Right hindlimb (tissue), 1 donor: ENCODE measurements at regions not wholly inside any gene's neighbourhood (a gene's known extent, or its start where the extent isn't known, plus 50 kb on each side); places are given as distances from the start of the nearest gene placed in this dataset.
"Not testable (repeated sequence)": the region's sequence is repeated elsewhere in the genome, so short reads cannot be mapped to it uniquely, and the experiment has no call there.

Experiments
- DNase-seq: peaks from one replicate; pipeline ENCODE4 v3.0.0-alpha.2; 2018

DNA sequence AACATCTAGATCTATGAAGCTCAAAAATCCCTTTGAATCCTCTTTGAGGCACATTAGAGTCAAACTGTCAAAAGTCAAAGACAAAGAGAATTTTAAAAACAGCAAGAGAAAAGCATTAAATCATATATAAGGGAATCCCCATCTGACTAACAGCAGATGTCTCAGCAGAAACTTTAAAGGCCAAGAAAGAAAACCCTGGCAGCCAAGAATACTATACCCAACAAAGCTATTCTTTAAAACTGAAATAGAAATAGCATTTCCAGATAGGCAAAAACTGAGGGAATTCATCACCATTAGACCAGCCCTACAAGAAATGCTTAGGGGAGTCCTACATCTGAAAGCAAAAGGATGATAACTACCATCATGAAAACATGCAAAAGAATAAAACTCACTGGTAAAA, 211.2 kb upstream of the PDZRN3 start:
- no peak for DNase-seq

DNA sequence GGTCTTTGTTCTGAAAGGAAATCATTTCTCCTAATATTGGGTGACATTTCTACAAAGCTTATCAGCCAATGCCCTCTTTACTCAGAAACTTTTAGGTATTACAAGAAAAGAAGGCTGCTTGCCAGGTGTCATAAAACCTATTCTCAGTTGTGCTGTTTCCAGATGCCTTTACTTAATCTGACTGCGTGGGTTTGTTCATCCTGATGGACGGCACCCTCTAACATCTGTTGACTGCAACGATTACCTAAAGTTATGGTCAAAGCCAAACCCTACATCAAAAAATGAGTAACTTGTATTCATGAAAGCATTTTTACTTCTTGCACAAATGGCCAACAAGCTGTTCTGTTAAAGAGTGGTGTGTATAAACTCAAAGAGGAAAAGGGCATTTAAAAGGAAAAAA, 207.7 kb upstream of the PDZRN3 start:
- no peak for DNase-seq

DNA sequence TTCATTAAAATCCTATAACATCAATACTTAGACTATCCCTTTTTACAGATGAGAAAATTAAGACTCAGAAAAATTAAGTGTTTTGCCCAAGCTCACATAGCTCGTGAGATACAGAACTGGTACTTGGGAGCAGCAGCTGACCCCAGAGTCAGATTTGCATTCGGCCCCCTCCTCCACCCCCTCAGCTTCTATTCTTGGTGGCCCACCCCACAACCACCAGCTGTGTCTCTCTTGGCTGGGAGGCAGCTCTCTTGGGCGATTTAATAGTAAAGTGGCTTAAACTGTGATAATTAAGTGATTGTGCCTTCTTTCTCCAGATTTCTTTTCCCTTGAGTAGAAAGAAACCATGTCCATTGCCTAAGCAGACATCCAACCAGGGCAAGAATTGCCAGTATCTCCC, 203.6 kb upstream of the PDZRN3 start:
- DNase-seq: no peak

DNA sequence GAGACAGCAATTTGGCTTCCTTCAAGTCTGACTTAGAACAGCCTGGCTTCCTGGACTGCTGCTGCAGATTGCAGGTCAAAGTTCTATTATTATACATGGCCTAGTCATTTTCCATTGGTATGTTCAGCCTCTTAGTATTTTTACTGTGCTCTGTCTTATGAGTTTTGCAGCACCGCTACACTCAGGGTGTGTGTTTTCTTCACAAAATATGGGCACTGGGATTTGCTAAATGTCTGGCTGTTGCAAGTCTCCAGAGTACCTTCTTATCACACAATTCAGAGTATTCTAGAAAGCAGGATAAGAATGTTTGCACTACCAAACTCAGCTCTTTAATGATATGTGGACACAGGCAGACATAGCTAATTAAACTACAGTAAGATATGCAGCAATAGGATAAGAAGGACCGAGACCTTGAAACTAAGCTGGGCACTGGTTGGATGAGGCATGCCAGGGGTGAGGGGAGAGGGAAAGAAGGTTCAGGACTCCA, 203.0 kb upstream of the PDZRN3 start:
- no peak for DNase-seq

DNA sequence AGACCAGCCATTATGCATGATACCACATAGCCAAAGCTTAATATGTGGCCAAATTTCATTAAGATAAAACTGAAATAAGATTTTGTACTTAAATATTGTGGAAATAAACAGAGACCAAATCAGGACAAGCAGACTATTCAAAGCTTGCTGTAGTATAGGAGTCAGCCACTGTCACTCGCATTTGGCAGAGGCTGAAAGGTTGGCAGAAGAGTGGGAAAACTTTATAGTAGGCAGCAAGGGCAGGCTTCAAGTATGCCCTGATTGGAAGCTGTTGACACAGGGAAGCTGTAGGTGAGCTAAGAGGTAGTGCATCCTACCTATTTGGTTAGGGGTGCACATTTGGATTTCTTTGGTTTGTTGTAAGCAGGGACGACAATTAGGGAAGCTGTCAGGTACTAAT, 202.5 kb upstream of the PDZRN3 start:
- no peak for DNase-seq

DNA sequence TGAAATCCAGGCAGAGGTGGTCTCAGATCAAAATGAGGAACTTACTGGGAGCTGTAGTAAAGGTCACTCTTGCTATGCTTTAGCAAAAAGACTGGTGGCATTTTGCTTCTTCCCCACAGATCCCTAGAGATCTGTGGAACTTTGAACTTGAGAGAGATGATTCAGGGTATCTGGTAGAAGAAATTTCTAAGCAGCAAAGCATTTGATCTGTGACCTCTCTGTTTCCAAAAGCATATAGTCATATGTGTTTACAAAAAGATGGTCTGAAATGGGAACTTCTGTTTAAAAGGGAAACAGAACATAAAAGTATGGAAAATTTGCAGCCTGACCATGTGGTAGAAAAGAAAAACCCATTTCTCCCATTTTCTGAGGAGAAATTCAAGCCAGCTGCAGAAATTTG, 196.2 kb upstream of the PDZRN3 start:
- DNase-seq: not testable (repeated sequence)

DNA sequence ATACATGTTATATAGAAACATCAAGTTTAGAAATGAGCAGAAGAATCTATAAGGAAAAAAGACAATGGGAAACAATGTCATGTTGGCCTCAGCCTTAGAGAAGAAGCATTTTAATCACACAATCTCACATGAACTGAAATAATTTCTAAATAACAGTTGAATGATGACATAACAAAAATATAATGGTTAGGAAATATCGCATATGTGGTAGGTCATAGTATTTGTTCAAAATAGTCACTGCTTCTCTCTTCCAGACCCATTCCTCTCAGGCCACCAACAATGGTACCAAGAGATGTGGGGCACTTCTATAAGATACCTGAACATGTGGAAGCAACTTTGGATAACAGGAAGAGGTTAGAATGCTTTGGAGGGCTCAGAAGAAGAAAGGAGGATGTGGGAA, 195.7 kb upstream of the PDZRN3 start:
- no peak for DNase-seq

DNA sequence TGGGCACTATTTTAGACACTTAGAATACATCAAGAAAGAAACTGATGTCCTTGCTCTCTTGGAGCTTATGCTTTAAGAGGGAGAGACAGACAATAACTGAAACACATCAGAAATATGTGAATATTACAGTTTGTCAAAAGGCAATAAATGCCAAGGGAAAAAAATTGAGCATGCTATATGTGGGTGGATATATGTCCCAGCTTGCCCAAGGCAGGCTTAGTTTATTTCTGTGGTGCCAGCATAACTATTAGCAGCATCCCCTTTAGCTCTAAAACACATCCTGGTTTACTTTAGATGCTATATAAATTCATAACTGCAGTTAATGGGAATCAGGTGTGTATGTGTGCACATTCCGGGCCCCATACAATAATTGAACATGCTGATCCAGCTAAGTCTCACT, 191.2 kb upstream of the PDZRN3 start:
- no peak for DNase-seq

DNA sequence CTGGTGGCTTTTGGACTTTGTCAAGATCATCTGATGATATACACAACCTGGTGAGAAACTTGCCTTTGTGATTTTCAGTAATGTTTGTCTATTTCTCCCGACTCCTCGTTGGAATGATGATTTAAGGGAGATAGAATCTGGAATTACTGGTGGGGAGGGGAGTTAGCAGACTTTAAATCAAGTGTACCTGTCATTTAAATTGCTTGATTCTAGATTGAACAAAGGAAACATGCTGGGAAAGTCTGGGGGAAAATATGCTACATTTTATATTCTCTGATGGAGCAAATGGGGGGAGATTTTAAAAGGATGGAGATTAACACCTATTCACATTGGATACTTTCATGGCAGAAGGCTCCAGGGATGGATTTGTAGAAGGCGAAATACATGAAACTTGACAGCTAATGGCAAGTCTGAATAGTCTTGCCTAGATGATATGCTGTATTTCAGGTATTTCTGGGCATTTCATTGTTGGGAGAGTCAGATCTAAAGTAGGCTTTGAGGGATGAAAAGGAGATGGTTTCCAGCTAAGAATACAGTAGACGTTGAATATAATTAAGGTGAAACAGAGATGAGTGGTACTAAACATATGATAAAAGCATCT, 189.1 kb upstream of the PDZRN3 start:
- no peak for DNase-seq

DNA sequence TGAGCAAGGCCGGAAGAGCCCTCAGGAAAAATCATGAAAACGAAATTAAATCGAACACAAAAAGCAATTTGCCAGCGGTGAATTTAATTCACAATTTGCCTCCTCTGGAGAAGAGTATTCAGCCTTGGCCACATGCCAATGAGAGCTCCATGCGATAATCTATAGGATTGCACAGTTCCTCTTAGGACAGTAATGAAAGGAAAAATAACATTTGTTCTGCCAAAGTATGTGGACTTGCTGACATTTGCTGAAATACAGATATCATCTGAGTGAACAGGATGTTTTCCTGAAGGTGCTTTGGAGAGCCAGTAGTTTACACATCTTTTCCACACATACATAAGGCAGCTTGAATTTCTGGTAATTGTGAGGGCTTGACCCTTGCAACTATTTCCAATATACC, 188.6 kb upstream of the PDZRN3 start:
- DNase-seq: peak; percentile 54

DNA sequence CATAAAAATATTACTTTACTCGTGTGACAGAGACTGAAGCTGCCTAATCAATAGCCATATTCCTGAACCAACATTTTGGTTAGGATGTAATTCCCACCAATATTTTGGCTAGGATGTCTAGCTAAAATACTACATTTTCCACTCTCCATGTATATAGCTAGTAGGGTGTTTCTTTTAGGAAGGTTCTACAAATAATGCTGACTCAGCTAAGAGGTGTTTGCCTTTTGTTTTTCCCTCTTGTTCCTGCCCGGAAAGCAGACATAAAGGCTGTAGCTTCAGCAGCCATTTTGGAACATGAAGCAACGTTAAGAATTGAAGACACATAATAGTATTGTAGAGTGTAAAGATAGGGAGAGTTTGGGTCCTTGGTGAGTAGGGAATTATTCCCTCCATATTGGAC, 187.3 kb upstream of the PDZRN3 start:
- no peak for DNase-seq

DNA sequence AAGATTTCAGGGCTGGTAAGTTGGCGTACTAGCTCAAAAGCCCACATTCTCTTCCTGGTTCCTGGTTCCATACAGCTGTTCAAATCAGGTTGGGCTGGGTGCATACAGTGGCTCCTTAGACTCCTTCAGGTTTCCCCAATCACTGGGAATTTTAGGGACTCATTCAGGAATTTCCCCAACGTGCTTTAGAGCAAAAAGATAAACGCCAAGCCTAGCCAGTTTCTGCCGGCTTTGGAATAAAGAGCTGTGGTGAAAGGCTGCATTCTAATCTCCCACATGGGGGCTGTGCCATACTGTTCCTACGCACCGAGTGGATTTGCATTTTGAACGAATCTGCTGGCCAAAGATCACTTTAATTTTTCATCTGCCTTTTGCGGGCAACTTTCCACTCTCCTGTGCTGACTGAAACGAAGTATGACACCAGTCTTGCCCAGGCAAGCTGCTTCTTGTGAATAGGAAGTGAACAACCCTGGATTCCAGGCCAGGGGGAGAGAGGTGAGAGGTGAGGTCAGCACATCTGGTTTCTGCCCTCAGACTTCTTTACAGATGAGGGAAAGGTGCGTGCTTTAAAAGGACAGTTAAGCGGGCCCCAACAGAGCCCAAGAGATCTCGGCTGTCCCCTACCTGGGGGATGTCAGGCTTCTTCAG, 184.2 kb upstream of the PDZRN3 start:
- DNase-seq: no peak

DNA sequence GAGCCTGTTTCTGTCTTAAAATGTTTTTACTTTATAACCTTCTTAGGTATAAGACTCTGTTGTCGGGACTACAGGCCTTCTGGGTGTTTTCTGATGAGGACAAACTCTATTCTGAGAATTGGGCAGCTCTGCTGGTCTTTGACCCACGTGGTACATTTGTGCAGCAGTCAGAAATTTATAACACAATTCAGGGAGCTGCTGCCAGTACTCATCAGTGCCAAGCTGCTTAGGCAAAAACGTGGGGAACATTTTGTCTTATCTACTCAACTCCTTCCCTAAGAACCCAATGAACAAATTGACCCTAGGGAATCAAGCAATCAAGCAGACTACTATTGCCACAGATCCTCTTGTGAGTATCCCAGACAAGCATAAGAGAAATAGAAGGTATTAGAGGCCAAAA, 180.7 kb upstream of the PDZRN3 start:
- no peak for DNase-seq

DNA sequence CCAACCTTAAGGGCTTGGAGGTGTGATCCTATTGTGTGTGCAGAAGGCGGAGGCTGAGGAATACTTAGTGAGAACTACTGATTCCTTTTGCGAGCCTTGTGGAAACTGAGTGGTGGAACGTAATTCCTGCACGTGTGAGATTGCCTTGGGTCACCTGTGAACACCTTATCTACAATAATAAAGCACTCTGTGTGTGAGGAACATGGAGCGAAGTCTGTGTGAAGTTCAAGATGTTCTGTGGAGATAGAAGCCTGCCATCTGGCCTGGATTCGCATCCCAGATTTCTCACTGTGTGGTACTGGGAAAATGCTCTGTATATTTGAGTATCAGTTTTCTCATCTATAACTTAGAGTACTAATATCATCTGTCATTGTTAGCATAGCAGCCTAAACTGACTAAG, 179.5 kb upstream of the PDZRN3 start:
- no peak for DNase-seq

DNA sequence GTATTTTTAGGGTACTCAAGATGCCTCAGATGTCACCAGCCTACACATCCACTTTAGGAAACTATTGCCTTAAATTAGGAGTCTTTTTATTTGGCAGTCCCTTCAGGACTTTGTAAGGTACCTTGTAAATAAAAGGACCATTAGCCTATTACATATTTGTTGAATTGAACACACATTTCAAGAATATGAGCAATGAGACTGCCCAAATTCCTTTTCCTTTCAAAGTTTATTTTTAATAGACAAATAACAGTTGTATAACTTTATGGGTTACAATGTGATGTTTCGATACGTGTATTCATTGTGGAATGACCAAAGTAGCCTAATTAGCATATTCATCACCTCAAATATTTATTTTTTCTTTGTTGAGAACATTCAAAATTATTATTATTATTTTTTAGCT, 176.7 kb upstream of the PDZRN3 start:
- DNase-seq: no peak

DNA sequence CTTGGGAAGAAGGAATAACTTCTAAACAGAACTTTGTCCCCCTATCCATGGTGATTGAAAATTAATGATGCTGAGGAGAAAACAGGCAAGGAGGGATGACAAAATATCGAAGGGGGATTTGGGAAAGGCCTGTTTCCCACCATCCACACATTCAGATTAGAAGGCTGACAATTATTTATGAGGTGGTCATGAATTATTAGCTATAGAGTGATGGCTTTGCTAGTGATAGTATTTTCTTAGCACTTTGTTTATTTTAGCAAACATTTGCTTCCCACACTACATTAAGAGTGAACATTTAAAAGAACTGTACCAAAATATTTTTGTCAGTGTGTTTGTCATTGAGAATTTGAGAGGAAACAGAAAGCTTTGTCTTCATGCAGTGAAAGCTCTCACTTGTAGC, 172.6 kb upstream of the PDZRN3 start:
- DNase-seq: no peak

DNA sequence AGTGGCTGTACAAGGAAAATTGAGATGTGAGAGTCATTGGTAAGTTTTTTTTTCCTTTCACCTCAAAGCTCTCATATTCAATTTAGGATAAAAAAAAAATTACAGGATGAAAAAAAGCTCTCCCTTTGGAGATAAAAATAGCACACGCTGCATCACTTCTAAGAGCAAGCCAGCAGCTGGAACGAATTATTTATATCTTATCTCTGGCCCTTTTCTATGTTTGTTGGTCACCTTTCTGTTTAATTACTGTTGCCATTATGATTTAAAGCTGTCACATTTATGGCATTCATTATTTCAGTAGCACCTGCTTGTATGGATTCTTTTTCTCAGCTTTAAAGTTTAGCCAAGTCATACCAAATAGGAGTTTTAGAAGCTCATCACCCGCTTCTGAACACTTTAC, 171.6 kb upstream of the PDZRN3 start:
- no peak for DNase-seq

DNA sequence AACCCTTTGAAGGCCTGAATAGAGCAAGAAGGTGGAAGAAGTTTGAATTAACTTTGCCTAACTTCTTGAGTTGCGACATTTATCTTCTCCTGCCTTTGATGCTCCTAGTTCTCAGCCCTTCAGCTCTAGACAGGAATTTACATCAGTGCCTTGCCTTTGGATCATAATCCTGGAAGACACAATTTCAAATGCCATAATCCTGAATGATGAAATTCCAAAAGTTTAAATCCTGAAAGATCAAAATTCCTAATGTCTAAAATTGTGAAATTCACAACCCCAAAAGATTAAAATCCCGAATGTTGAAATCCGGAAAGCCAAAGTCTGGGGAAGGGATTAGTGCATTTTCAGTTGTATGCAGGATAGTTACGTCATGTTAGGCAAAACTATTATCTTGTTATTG, 166.6 kb upstream of the PDZRN3 start:
- DNase-seq: no peak

DNA sequence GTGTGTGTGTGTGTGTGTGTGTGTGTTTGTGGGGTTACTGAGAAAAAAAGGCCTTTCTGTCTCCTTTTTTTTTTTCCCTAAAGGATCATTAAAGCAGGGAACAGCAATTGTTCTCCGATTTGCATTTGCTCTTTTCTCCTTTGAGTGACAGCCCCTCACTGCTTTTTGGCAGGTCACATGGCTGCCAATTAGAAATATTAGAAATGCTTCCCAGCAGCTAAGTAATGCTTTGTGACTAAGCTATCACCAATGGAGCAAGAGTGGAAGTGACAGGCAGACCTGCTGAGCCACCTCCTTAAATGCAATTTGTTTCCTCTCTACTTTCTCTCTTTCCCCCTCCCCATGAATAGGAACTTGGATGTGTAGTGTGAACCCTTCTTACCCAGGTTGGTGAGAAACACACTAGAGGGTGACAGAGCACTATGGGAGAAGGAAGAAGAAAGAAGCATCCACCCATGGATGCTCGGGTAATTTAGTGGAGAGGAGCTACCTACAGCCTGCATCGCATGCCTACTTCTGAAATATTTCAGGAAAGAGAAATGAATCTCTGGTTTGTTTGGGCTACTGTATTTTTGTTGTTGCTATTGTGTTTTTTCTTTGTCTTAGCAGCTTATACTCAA, 165.2 kb upstream of the PDZRN3 start:
- no peak for DNase-seq

DNA sequence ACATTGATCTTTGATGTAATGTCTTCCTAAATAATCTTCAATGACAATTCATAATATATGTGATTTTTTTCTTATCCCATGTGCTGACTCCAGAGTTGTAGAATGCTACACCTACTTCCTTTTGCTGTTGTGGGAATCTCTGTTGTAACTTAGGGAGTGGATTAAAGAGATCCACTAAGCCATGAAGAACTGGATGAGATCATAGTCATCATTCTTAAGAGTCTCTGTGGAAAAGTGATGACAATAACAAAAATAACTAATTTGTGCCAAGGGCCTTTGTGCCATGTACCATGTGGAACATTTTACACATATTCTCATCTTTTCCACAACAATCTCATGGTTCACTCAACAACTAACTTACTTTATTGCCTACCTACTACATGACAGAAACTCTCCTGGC, 162.9 kb upstream of the PDZRN3 start:
- no peak for DNase-seq

DNA sequence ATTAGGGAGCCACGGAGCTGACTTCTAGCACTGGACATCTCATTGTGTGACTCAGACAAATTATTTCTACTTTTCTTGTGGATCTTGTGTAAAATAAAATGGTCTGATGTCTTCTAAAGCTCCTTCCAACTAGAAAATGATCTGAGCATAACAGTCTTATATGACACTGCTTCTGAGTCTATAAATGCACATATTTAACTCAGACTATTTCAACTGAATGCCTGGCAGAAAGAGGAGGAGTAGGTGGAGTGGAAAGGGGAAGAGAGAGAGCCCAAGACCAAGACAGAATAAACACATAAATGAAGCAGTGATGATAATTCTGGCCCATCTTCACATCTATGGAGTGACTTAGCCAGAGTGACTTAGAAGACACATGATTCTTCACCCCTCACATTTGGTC, 162.3 kb upstream of the PDZRN3 start:
- no peak for DNase-seq

DNA sequence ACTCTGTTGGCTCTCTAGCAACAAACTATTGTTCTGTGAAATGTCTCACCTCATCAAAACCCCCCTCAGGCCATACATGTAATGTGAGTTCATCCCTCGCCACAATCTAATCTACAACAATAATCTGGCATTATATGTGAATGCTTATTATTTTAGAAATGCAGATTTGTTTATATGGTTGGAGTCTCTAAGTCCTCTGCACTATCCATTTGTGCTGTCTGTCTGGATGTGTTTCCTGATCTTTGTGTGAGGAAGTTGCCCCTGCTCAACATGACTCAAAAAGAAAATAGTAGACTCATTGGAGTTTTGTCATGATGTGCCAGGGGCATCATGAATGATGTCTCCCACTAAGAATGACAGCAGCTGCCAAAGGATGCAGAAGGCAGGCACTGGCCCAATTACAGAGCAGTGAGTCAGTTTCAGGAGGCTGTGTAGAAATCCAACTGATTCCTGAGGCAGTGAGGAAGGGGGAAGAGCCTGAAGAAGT, 161.6 kb upstream of the PDZRN3 start:
- peak; percentile 31 for DNase-seq

DNA sequence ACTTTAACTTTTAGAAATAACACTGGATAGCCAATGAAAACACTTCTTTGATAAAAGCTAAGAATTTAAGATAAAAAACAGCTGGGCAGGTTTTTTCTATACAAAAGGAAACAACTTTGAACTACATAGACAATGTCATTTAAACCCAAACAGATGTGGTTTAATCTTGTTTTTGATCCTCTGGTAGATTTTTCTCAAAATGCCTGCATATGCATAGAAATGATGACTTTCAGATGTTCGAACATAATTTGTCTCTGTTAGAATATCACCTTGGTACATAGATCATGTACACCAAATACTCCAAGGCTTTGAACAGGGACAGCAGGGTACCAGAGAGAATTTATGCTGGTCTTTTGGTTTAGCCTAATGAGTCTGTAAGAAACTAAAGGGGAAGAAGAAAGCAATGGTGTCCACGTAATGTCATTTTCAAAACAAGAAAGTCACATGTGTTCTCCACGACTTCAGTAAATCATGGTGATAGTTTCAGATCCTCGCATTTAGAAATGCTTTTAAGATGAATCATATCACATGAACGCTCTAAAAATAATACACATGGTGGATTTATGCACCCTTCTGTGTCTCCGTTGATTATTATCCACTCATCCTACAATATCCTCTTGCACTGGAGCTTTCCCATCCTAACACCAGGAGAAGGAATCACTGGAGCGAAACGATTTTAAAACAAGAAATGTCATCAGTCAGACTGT, 160.1 kb upstream of the PDZRN3 start:
- DNase-seq: no peak

DNA sequence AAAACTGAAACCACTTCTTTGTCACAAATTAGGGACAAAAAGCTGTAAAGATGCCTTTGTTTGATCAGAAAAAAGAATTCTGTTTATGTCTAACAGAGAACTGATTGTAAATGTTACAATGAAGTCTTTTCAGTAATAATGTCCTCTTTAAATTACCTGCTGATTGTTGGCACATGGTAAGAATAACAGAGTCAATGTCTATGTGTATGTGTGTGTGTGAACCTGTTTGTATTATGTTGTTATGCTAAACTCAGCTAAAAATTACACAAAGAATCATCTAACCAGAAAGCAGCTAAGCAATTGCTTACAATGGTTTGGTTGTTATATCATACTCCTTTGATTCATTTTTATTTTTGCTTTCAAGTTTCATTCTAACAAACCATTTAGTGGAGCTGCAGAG, 159.1 kb upstream of the PDZRN3 start:
- no peak for DNase-seq
